Astrocyte (in vitro differentiated cells and primary cell): ENCODE measurements at regions not wholly inside any gene's neighbourhood (a gene's known extent, or its start where the extent isn't known, plus 50 kb on each side); places are given as distances from the start of the nearest gene placed in this dataset.

Experiments
- EZH2 ChIP-seq: IDR thresholded peaks from 2 replicates; pipeline ENCODE4 v1.6.1; 2012; ENCODE audit warnings: mild to moderate bottlenecking, low read length, inconsistent platforms; ENCODE audit not compliant: insufficient read depth
- TF ChIP-seq, protein P1 (sequence below): IDR thresholded peaks from 2 replicates; pipeline ENCODE4 v1.5.1; 2011; ENCODE audit warnings: low read depth, mild to moderate bottlenecking, inconsistent platforms, low read length, moderate library complexity; ENCODE audit not compliant: insufficient read depth

GRCh38 chr1:8179132-8179793 is 138.7 kb upstream of the SLC45A1 start:
- TF ChIP-seq, protein P1, sequence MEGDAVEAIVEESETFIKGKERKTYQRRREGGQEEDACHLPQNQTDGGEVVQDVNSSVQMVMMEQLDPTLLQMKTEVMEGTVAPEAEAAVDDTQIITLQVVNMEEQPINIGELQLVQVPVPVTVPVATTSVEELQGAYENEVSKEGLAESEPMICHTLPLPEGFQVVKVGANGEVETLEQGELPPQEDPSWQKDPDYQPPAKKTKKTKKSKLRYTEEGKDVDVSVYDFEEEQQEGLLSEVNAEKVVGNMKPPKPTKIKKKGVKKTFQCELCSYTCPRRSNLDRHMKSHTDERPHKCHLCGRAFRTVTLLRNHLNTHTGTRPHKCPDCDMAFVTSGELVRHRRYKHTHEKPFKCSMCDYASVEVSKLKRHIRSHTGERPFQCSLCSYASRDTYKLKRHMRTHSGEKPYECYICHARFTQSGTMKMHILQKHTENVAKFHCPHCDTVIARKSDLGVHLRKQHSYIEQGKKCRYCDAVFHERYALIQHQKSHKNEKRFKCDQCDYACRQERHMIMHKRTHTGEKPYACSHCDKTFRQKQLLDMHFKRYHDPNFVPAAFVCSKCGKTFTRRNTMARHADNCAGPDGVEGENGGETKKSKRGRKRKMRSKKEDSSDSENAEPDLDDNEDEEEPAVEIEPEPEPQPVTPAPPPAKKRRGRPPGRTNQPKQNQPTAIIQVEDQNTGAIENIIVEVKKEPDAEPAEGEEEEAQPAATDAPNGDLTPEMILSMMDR, result no peak
- no peak for TF ChIP-seq EZH2
